ENCODE measurements at regions not wholly inside any gene's neighbourhood (a gene's known extent, or its start where the extent isn't known, plus 50 kb on each side); places are given as distances from the start of the nearest gene placed in this dataset.

DNA sequence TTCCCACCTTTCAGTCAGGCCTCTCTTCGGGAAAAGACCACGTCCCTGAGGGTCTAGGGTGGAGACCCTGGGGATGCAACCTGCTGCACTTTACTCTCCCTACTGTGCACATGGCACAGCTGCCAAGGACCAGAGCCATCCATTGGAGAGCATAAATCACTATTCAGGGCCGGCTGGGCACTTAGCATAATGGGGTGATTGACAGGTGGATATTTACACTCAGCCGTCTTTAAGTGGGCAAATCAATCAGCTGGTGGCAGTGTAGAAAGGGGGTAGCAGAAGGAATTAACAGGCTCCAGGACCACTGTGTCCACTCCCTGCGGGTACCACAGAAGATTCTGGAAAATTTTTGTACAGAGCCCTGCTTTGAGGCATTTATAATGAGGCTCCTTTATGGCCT is 87.3 kb upstream of the IRX6 start:
- CTCF ChIA-PET, result interaction anchor here (0.5 kb wide), 1 partner anchor 662 kb away, joined by 3 read pairs; no protein-coding TSS in a partner anchor
- TF ChIP-seq, protein P1, sequence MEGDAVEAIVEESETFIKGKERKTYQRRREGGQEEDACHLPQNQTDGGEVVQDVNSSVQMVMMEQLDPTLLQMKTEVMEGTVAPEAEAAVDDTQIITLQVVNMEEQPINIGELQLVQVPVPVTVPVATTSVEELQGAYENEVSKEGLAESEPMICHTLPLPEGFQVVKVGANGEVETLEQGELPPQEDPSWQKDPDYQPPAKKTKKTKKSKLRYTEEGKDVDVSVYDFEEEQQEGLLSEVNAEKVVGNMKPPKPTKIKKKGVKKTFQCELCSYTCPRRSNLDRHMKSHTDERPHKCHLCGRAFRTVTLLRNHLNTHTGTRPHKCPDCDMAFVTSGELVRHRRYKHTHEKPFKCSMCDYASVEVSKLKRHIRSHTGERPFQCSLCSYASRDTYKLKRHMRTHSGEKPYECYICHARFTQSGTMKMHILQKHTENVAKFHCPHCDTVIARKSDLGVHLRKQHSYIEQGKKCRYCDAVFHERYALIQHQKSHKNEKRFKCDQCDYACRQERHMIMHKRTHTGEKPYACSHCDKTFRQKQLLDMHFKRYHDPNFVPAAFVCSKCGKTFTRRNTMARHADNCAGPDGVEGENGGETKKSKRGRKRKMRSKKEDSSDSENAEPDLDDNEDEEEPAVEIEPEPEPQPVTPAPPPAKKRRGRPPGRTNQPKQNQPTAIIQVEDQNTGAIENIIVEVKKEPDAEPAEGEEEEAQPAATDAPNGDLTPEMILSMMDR (IDR thresholded peaks at IDR 0.05; ENCODE audit: unreplicated experiment), result no peak
- H3K27me3 Mint-ChIP-seq (ENCODE audit: unreplicated experiment), result peaks cover 20% of the 10 kb centered on the region
- intact Hi-C loops (cut with micrococcal nuclease; ENCODE audit: unreplicated experiment), result no loop called here
- peaks cover 5% of the 10 kb centered on the region for H3K9me3 Mint-ChIP-seq (ENCODE audit: low read depth, unreplicated experiment)
- H3K4me1 Mint-ChIP-seq (ENCODE audit: low read depth, unreplicated experiment), result no peaks in the 10 kb centered on the region
- no peak overlapping the region for H3K27ac Mint-ChIP-seq (ENCODE audit: unreplicated experiment)
- no peaks in the 10 kb centered on the region for H3K36me3 Mint-ChIP-seq (ENCODE audit: insufficient read depth, unreplicated experiment)
- H3K4me3 Mint-ChIP-seq (ENCODE audit: low read depth, unreplicated experiment), result no peak overlapping the region
- no peak for DNase-seq
- BruUV-seq (replicated peaks), result no TSS peak

DNA sequence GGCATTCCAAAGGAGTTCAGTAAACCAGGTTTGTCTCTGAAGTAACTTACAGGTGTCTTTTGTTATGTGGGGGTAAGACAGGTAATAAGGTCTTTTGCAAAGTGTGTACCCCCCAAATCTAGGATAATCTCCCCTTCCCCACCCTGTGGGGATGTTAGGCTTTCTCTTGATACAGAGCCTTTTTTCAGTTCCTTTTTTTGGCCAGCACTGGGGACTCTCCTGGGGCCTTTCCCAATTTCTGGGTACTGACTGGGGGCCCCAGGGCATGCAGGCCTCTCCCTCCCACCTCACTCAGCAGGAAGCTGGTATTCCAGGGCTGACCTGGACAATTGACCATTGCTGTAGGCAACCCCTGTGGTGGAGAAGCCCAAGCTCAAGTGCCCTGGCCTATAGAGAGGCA is 84.3 kb upstream of the IRX6 start:
- H3K4me3 Mint-ChIP-seq (ENCODE audit: low read depth, unreplicated experiment), result no peak overlapping the region
- H3K9me3 Mint-ChIP-seq (ENCODE audit: low read depth, unreplicated experiment), result peaks cover 8% of the 10 kb centered on the region
- H3K4me1 Mint-ChIP-seq (ENCODE audit: low read depth, unreplicated experiment), result no peaks in the 10 kb centered on the region
- intact Hi-C loops (cut with micrococcal nuclease; ENCODE audit: unreplicated experiment), result no loop called here
- no TSS peak for BruUV-seq (replicated peaks)
- H3K36me3 Mint-ChIP-seq (ENCODE audit: insufficient read depth, unreplicated experiment), result no peaks in the 10 kb centered on the region
- H3K27ac Mint-ChIP-seq (ENCODE audit: unreplicated experiment), result no peak overlapping the region
- TF ChIP-seq, protein P1 (IDR thresholded peaks at IDR 0.05; ENCODE audit: unreplicated experiment), result no peak
- no peak for DNase-seq
- CTCF ChIA-PET, result no interaction called here
- H3K27me3 Mint-ChIP-seq (ENCODE audit: unreplicated experiment), result peaks cover 42% of the 10 kb centered on the region

DNA sequence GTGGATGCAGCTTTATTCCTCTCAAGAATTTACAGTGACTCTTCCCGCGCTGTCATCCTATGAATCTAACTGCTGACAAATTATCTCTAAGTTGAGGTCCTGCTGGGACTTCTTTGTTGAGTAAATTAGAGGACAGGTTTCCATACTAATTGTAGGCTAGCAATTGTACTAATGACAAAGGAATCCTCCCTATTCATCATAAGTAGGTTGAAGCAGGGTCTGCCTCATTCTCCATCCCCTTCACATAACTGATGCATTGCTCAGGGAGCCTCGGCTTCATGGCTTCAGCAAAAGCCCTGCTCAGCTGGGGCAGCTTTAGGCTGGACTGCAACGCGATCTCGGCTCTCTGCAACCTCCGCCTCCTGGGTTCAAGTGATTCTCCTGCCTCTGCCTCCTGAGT is 83.1 kb upstream of the IRX6 start:
- no peak for DNase-seq
- Mint-ChIP-seq H3K36me3 (ENCODE audit: insufficient read depth, unreplicated experiment) (no peaks in the 10 kb centered on the region), H3K4me1 (ENCODE audit: low read depth, unreplicated experiment) (no peaks in the 10 kb centered on the region), H3K4me3 (ENCODE audit: low read depth, unreplicated experiment) (no peak overlapping the region), H3K9me3 (ENCODE audit: low read depth, unreplicated experiment) (peaks cover 8% of the 10 kb centered on the region), H3K27ac (ENCODE audit: unreplicated experiment) (no peak overlapping the region), H3K27me3 (ENCODE audit: unreplicated experiment) (peaks cover 38% of the 10 kb centered on the region)
- intact Hi-C loops (cut with micrococcal nuclease; ENCODE audit: unreplicated experiment), result no loop called here
- TF ChIP-seq, protein P1 (IDR thresholded peaks at IDR 0.05; ENCODE audit: unreplicated experiment), result no peak
- CTCF ChIA-PET, result no interaction called here
- BruUV-seq (replicated peaks), result no TSS peak

DNA sequence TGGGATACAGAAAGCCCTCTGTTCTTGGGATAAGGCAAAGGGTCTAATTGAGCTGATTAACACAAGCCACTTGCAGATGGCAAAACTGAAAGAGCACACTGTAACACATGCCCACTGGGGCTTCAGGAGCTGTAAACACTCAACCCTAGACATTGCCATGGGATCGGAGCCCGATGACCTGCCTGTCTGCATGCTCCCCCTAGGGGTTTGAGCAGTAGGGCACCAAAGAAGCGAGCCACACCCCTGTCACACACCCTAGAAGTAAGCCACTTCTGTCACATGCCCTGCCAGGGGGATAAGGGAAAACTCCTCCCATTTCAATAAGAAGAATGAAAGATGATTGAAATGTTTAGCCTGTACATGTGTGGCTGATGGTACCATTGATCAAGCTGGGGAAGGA is 81.3 kb upstream of the IRX6 start:
- H3K4me3 Mint-ChIP-seq (ENCODE audit: low read depth, unreplicated experiment), result no peak overlapping the region
- BruUV-seq (replicated peaks), result no TSS peak
- no peaks in the 10 kb centered on the region for H3K36me3 Mint-ChIP-seq (ENCODE audit: insufficient read depth, unreplicated experiment)
- TF ChIP-seq, protein P1 (IDR thresholded peaks at IDR 0.05; ENCODE audit: unreplicated experiment), result no peak
- no peak overlapping the region for H3K27ac Mint-ChIP-seq (ENCODE audit: unreplicated experiment)
- peaks cover 3% of the 10 kb centered on the region for H3K9me3 Mint-ChIP-seq (ENCODE audit: low read depth, unreplicated experiment)
- no peak for DNase-seq
- intact Hi-C loops (cut with micrococcal nuclease; ENCODE audit: unreplicated experiment), result no loop called here
- no peaks in the 10 kb centered on the region for H3K4me1 Mint-ChIP-seq (ENCODE audit: low read depth, unreplicated experiment)
- H3K27me3 Mint-ChIP-seq (ENCODE audit: unreplicated experiment), result peaks cover 28% of the 10 kb centered on the region
- CTCF ChIA-PET, result no interaction called here
